HL-60 (cell line): ENCODE measurements at regions not wholly inside any gene's neighbourhood (a gene's known extent, or its start where the extent isn't known, plus 50 kb on each side); places are given as distances from the start of the nearest gene placed in this dataset.

Experiments
- GABPA ChIP-seq: IDR thresholded peaks from 2 replicates; pipeline ENCODE4 v1.6.1; 2012; ENCODE audit warnings: low read depth
- POLR2AphosphoS5 ChIP-seq: IDR thresholded peaks from 2 replicates; pipeline ENCODE4 v1.6.1; 2012; ENCODE audit warnings: low read depth
- SPI1 ChIP-seq: IDR thresholded peaks from 2 replicates; pipeline ENCODE4 v1.6.1; 2012; ENCODE audit warnings: low read depth, mild to moderate bottlenecking, borderline replicate concordance
- TF ChIP-seq, protein P1 (sequence below): IDR thresholded peaks from one replicate; pipeline ENCODE4 v1.5.1; 2011; ENCODE audit warnings: low read length, control low read depth, inconsistent platforms; ENCODE audit not compliant: insufficient read depth
- TF ChIP-seq, protein P2 (sequence below): IDR thresholded peaks from 2 replicates; pipeline ENCODE4 v1.6.1; 2012; ENCODE audit warnings: low read depth; ENCODE audit not compliant: insufficient replicate concordance

DNA sequence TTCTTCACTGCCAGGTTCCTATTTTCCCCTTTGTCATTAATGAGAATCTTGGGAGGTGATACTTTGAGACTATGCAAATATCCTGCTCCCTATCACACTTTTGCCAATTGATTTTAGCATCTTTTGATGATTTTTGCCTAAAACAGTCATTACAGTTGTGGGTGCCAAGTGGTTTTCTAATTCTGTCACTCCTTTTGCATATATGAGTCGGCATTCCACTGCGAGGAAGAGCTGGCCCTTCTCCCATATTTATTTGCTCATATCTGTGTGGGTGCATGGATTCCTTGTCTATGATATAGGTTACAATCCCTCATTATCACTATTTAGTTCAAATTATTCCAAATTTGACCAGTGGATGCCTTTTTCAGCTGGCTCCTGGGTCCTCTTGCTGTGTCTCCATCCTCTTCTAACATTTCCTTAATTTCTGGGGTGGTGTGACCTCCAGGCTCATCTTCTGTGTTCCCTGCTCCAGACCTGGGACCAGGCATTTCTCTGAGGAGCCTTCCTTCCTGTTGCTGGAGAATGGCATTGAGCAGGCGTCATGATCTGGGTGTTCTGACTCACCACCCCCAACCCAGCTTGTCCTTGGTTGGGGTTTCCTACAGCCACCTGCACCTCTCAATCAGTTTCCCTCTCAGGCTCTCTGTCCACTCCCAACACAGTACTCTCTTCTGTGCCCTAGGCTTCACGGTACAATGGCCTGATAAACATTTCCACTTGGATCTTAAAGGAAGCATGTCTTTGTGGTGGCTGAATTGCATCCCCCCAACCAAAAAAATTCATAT is 106.7 kb downstream of the NXNL2 start:
- TF ChIP-seq, protein P1, sequence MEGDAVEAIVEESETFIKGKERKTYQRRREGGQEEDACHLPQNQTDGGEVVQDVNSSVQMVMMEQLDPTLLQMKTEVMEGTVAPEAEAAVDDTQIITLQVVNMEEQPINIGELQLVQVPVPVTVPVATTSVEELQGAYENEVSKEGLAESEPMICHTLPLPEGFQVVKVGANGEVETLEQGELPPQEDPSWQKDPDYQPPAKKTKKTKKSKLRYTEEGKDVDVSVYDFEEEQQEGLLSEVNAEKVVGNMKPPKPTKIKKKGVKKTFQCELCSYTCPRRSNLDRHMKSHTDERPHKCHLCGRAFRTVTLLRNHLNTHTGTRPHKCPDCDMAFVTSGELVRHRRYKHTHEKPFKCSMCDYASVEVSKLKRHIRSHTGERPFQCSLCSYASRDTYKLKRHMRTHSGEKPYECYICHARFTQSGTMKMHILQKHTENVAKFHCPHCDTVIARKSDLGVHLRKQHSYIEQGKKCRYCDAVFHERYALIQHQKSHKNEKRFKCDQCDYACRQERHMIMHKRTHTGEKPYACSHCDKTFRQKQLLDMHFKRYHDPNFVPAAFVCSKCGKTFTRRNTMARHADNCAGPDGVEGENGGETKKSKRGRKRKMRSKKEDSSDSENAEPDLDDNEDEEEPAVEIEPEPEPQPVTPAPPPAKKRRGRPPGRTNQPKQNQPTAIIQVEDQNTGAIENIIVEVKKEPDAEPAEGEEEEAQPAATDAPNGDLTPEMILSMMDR: no peak
- no peak for TF ChIP-seq GABPA
- no peak for TF ChIP-seq POLR2AphosphoS5
- TF ChIP-seq, protein P2, sequence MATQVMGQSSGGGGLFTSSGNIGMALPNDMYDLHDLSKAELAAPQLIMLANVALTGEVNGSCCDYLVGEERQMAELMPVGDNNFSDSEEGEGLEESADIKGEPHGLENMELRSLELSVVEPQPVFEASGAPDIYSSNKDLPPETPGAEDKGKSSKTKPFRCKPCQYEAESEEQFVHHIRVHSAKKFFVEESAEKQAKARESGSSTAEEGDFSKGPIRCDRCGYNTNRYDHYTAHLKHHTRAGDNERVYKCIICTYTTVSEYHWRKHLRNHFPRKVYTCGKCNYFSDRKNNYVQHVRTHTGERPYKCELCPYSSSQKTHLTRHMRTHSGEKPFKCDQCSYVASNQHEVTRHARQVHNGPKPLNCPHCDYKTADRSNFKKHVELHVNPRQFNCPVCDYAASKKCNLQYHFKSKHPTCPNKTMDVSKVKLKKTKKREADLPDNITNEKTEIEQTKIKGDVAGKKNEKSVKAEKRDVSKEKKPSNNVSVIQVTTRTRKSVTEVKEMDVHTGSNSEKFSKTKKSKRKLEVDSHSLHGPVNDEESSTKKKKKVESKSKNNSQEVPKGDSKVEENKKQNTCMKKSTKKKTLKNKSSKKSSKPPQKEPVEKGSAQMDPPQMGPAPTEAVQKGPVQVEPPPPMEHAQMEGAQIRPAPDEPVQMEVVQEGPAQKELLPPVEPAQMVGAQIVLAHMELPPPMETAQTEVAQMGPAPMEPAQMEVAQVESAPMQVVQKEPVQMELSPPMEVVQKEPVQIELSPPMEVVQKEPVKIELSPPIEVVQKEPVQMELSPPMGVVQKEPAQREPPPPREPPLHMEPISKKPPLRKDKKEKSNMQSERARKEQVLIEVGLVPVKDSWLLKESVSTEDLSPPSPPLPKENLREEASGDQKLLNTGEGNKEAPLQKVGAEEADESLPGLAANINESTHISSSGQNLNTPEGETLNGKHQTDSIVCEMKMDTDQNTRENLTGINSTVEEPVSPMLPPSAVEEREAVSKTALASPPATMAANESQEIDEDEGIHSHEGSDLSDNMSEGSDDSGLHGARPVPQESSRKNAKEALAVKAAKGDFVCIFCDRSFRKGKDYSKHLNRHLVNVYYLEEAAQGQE: no peak
- no peak for TF ChIP-seq SPI1
